ENCODE measurements at regions not wholly inside any gene's neighbourhood (a gene's known extent, or its start where the extent isn't known, plus 50 kb on each side); places are given as distances from the start of the nearest gene placed in this dataset.
A peak's percentile ranks its signal among the peaks of the same experiment; 100 is the strongest.
"Not testable (repeated sequence)": the region's sequence is repeated elsewhere in the genome, so short reads cannot be mapped to it uniquely, and the experiment has no call there.

DNA sequence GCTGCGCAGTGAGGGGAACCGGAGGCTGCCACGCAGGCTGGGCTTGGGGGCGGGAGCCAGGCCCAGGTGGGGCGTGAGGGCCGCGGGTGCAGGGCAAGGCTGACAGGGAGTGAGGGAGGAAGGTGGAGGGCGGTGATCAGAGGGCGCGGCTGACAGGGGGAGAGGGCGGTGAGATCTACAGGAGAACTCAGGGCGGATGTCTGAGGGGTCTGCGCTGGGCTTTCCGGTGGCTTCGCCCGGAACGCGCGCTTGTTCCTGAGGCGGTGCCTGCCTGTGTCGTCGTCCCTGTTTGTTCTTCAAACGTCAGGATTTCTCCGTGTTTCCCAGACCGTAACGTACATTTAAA lies 248.5 kb upstream of the NPAP1 start:
- H3K27ac ChIP-seq; DNase-seq; H3K9me3 ChIP-seq; H3K4me3 ChIP-seq; H3K36me3 ChIP-seq; H3K27me3 ChIP-seq; intact Hi-C loops (cut with DNase I); H3K4me1 ChIP-seq: not testable (repeated sequence)
- ATAC-seq = peak; percentile 16

DNA sequence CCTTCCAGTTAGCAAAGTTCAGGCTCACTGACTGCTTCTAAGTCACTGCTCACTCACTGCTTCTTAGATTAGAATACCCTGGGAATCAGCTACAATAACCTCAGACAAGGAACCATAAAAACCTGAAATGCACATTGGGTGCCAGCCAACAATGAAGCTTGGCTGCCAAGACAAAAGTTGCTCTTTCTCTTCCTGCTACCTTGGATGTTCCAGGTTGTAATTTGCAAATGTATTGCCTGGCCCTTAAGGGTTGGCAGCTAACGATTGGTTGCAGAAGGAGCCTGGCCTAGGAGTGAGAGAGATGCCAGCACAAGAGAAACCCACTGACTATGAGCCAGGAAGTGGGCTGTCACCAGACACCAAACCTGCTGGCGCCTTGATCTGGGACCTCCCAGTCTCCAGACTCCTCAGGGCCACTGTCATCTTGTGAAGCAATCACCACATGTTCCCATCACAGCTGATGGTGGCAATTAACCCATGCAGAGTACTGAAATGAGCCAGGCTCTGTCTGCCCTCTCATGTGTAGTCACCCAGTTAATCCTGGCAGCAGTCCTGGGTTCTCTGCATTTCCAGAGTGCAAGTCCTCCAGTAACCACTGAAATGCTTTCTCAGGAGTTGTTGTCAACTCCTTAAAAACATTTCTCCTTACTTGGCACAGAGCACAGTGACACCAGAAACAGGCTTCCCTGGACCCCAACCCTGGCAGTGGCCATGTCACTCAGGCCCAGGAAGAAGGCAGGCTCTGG lies 240.3 kb upstream of the NPAP1 start:
- H3K9me3 ChIP-seq; ATAC-seq; intact Hi-C loops (cut with DNase I); H3K27ac ChIP-seq; H3K4me3 ChIP-seq; H3K36me3 ChIP-seq; DNase-seq; H3K4me1 ChIP-seq; H3K27me3 ChIP-seq: not testable (repeated sequence)

DNA sequence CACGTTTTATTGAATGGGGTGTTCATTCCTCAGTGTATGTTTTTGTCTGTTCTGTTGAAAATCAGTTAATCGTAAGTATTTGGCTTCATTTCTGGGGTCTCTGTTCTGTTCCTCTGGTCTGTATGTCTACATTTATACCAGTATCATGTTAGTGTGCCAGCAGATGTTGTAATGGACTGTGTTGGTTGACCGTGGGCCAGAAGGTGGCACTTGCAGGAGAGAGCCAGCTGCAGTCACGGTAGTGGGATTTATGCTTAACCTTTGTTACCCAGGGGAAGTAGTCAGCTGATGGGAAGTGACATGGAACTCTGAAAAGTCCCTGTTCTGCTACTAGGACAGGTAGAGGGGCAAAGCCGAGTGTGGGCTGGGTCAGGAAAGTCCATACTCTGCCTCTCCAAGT lies 238.3 kb upstream of the NPAP1 start:
- DNase-seq; H3K36me3 ChIP-seq; intact Hi-C loops (cut with DNase I); H3K27ac ChIP-seq; H3K27me3 ChIP-seq; ATAC-seq; H3K4me1 ChIP-seq; H3K9me3 ChIP-seq; H3K4me3 ChIP-seq: not testable (repeated sequence)

DNA sequence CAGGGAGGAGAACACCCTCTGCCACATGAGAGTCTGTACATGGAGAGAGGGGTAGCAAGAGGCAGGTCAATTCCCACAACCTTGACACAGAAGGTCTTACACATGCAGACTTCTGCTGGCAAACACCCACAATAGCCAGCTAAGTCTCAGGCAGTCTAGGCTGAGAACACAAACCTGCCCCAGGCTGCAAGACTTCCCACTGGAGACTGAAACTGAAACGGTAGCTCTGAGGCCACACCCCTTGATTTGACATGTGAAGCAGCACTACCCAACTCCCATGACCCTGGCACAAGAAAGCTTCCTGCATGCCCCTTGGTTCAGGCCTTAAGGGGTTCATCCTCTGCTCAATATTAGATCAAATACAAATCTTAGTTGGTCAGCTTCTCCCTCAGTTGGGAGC lies 237.8 kb upstream of the NPAP1 start:
- H3K4me1 ChIP-seq; intact Hi-C loops (cut with DNase I); H3K4me3 ChIP-seq; H3K9me3 ChIP-seq; H3K27me3 ChIP-seq; H3K36me3 ChIP-seq; DNase-seq; H3K27ac ChIP-seq: not testable (repeated sequence)
- peak; percentile 31 for ATAC-seq

DNA sequence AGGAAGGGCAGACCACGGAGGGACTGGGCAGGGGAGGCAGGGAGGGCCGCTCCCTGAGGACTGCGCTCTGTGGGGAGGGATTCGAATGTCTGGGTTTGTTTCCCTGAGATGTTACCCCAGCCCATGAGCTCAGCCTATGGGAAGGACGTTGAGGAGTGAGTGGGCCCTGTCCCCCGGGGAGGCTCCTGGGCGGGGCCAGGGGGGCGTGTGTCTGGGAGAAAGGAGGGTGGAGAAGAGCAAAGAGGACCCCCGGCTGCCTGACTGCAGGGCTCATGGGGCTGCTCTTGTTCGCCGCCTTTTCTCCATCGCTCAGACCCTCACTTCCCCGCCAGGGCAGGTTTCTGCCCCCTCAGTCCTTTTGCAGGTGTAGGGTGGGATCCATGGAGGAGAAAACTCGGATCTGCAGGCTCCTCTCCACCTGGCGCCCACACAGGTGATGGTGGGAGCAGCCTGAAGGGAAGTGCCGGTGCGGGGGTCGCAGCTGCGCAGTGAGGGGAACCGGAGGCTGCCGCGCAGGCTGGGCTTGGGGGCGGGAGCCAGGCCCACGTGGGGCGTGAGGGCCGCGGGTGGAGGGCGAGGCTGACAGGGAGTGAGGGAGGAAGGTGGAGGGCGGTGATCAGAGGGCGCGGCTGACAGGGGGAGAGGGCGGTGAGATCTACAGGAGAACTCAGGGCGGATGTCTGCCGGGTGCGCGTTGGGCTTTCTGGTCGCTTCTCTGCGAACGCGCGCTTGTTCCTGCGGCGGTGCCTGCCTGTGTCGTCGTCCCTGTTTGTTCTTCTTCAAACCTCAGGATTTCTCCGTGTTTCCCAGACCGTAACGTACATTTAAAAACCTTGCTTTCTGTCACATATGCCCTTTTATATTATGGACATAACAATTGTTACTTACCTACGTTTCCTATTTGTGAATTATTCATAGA lies 198.2 kb upstream of the NPAP1 start:
- not testable (repeated sequence) for H3K9me3 ChIP-seq

DNA sequence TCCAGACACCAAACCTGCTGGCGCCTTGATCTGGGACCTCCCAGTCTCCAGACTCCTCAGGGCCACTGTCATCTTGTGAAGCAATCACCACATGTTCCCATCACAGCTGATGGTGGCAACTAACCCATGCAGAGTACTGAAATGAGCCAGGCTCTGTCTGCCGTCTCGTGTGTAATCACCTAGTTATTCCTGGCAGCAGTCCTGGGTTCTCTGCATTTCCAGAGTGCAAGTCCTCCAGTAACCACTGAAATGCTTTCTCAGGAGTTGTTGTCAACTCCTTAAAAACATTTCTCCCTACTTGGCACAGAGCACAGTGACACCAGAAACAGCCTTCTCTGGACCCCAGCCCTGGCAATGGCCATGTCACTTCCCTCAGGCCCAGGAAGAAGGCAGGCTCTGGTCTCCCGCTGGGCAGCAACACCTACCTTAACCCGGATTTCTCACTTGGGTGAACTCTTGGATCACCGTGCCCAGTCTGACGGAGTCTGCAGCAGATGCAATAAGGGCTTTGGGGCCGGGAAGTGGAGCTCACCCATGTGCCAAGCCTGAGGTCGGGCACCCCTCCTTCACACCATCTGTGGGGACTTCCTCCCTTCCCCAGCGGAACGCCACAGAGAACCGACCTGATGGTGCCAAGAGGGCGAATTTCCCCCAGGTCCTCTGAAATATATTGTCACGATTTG lies 189.5 kb upstream of the NPAP1 start:
- H3K9me3 ChIP-seq; H3K4me1 ChIP-seq; H3K36me3 ChIP-seq; H3K4me3 ChIP-seq; H3K27me3 ChIP-seq; DNase-seq; intact Hi-C loops (cut with DNase I); H3K27ac ChIP-seq: not testable (repeated sequence)
- ATAC-seq = peak; percentile 22

More for the DNA sequence above, 198.2 kb upstream of the NPAP1 start:
- H3K4me3 ChIP-seq; DNase-seq; H3K4me1 ChIP-seq; intact Hi-C loops (cut with DNase I); H3K27ac ChIP-seq; H3K36me3 ChIP-seq; H3K27me3 ChIP-seq: not testable (repeated sequence)
- ATAC-seq = peak; percentile 33

DNA sequence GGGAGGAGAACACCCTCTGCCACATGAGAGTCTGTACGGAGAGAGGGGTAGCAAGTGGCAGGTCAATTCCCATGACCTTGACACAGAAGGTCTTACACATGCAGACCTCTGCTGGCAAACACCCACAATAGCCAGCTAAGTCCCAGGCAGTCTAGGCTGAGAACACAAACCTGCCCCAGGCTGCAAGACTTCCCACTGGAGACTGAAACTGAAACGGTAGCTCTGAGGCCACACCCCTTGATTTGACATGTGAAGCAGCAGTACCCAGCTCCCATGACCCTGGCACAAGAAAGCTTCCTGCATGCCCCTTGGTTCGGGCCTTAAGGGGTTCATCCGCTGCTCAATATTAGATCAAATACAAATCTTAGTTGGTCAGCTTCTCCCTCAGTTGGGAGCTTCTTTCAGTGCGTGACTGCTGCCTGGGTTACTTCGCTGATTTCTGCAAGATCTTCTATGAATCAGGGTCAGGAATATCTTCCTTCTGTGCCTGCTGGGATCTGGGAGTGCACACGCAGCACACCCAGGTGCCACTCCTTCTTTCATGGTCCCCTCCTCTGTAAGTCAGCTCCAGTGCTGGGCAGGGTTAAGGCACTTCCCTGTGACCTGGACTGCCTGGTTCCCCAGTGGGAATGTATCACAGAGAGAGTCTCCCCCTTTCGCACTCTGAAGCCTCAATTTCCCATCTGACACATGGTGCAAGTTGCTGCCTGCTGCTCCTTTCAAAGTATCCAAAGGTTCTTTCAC lies 187.2 kb upstream of the NPAP1 start:
- ATAC-seq = peak; percentile 21

DNA sequence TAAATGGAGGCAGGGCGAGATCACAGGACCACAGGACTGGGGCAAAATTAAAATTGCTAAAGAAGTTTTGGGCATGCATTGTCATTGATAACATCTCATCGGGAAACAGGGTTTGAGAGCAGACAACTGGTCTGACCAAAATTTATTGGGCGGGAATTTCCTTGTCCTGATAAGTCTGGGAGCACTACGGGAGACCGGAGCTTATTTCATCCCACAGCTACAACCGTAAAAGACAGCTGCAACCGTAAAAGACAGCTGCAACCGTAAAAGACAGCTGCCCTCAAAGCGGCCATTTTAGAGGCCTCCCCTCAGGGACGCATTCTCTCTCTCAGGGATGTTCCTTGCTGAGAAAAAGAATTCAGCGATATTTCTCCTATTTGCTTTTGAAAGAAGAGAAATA lies 170.4 kb upstream of the NPAP1 start:
- H3K4me1 ChIP-seq; H3K36me3 ChIP-seq; H3K27ac ChIP-seq; intact Hi-C loops (cut with DNase I); H3K4me3 ChIP-seq; DNase-seq; H3K9me3 ChIP-seq; ATAC-seq; H3K27me3 ChIP-seq: not testable (repeated sequence)

More for the DNA sequence above, 187.2 kb upstream of the NPAP1 start:
- H3K27ac ChIP-seq; H3K4me1 ChIP-seq; DNase-seq; intact Hi-C loops (cut with DNase I); H3K27me3 ChIP-seq; H3K9me3 ChIP-seq; H3K36me3 ChIP-seq; H3K4me3 ChIP-seq: not testable (repeated sequence)

DNA sequence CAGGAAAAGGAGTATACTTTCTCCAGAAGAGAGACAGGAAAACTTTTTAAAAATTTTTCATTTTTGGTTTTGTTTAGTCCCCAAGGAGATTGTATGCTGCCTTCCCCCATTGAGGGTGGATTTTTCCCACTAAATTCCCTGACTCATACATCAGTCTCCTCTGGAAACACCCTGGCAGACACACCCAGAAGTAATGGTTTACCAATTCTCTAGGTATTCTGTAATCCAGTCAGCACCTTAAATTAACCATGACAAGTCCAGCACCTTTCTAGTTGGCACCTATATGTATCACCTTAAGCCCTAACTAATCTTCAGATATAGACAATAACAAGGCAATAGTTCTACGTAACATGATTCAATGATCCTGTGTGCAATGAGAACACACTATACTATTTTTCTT lies 165.9 kb upstream of the NPAP1 start:
- ATAC-seq = not testable (repeated sequence)

DNA sequence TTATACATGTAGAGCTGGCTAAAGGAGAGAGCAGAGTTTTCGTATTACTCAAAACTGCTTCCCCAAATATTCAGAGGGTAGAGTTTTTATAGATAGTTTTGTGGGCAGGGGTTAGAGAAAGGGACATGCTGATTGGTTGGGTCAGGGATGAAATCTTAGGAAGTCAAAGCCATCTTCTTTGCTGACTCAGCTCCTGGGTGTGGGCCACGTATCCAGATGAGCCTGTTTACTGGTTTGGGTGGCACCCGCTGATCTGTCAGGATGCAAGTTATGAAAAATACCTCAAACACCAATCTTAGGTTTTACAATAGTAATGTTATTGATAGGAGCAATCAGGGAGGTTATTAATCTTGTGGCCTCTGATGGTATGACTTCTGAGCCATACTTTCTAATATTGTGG lies 164.0 kb upstream of the NPAP1 start:
- ATAC-seq; H3K27ac ChIP-seq; intact Hi-C loops (cut with DNase I); H3K27me3 ChIP-seq; DNase-seq; H3K36me3 ChIP-seq; H3K4me1 ChIP-seq; H3K9me3 ChIP-seq; H3K4me3 ChIP-seq: not testable (repeated sequence)

More for the DNA sequence above, 165.9 kb upstream of the NPAP1 start:
- intact Hi-C loops (cut with DNase I); H3K4me3 ChIP-seq; H3K4me1 ChIP-seq; H3K36me3 ChIP-seq; H3K27me3 ChIP-seq; DNase-seq; H3K9me3 ChIP-seq; H3K27ac ChIP-seq: not testable (repeated sequence)

DNA sequence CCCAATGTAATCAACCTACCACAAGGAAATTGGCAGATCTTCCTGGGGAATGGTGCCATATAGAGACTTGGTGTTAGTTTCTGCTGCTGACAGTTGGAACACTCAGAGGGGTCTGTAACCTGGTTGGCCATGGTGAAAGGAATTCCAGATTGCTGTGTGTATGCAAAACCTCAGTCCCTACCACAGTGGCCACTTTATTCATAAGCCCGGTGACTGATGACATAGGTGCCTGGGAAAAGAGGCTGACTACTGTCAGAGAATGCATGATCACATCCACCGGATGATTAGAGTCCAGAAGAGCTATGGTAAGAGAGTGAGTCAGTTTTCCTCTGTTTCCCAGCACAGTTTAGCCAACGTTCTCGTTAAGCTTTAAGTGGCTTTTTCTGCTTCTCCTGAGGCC lies 156.8 kb upstream of the NPAP1 start:
- H3K27me3 ChIP-seq; intact Hi-C loops (cut with DNase I); H3K4me1 ChIP-seq; ATAC-seq; H3K27ac ChIP-seq; DNase-seq; H3K4me3 ChIP-seq; H3K9me3 ChIP-seq; H3K36me3 ChIP-seq: not testable (repeated sequence)

DNA sequence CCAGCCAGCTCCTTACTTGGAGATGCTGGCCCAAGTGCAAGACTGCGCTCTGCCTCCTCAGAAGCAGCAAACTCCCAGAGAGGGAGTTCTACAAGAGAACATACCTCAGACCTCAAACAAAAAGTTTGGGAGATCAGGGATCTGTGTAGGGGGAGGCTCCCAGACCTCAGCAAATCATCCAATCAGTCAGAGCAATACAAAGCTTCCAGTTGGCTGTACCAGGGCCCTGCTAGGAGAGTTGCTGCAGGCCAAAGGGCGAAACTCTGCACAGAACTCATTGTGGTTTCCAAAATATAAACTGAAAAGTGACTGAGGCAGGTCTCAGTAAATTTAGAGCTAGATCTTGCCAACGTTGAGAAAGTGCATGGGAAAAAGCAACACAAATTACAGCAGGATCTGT lies 144.3 kb upstream of the NPAP1 start:
- intact Hi-C loops (cut with DNase I); DNase-seq; H3K27me3 ChIP-seq; H3K4me3 ChIP-seq; H3K27ac ChIP-seq; H3K9me3 ChIP-seq; ATAC-seq; H3K36me3 ChIP-seq; H3K4me1 ChIP-seq: not testable (repeated sequence)

DNA sequence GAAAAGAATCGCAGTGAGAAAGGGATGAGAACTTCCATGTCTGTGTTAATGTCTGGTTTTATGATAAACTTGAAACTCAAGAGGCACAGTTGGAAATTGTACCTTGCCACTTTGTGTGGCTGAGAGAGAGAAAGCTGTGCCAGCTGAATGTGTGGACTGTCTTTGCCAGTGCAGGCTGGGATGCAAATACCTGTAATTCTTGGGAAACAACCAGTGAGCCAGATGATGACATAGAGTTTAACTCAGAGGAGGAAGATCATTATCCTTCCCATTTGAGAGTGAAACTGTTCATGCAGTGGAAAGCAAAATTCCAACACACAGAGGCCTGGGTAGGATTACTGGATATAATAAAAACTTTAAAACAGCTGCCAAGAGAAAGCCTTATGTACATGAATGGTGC lies 141.5 kb upstream of the NPAP1 start:
- H3K27ac ChIP-seq; intact Hi-C loops (cut with DNase I); DNase-seq; ATAC-seq; H3K4me3 ChIP-seq; H3K27me3 ChIP-seq; H3K4me1 ChIP-seq; H3K36me3 ChIP-seq; H3K9me3 ChIP-seq: not testable (repeated sequence)
